Tongue (tissue), 1 donor: ENCODE measurements at regions not wholly inside any gene's neighbourhood (a gene's known extent, or its start where the extent isn't known, plus 50 kb on each side); places are given as distances from the start of the nearest gene placed in this dataset.
A peak's percentile ranks its signal among the peaks of the same experiment; 100 is the strongest.
"Not testable (repeated sequence)": the region's sequence is repeated elsewhere in the genome, so short reads cannot be mapped to it uniquely, and the experiment has no call there.

Experiments
- DNase-seq: peaks from one replicate; pipeline ENCODE4 v3.0.0-alpha.2; 2015

GRCh38 chr4:128688033-128688721 is 121.3 kb upstream of the JADE1 start:
- no peak for DNase-seq

- DNase-seq, result no peak
Measured at GRCh38 chr4:128686810-128687209, 122.7 kb upstream of the JADE1 start.

DNA sequence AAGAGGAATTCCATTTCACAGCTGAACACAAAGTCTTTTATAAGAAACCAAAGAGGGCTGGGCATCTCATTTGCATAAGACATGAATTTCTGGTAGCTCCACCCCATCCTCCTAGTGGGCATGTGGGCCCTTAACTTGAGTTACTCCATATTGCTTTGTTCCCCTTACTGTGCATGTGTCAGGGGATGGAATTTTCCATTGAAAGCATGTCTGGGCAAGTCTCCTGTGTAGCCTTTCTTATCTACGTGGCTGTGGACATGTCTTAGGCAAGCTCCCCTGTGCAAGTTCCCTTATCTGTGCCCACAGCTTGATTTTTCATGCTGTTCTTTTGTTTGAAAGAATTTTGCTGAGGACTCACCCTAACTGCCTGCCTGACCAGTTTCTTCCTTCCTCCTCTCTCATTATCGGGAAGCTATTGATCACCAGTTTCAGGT is 123.5 kb upstream of the JADE1 start:
- no peak for DNase-seq

GRCh38 chr4:128684016-128684415 is 125.5 kb upstream of the JADE1 start:
- no peak for DNase-seq

DNA sequence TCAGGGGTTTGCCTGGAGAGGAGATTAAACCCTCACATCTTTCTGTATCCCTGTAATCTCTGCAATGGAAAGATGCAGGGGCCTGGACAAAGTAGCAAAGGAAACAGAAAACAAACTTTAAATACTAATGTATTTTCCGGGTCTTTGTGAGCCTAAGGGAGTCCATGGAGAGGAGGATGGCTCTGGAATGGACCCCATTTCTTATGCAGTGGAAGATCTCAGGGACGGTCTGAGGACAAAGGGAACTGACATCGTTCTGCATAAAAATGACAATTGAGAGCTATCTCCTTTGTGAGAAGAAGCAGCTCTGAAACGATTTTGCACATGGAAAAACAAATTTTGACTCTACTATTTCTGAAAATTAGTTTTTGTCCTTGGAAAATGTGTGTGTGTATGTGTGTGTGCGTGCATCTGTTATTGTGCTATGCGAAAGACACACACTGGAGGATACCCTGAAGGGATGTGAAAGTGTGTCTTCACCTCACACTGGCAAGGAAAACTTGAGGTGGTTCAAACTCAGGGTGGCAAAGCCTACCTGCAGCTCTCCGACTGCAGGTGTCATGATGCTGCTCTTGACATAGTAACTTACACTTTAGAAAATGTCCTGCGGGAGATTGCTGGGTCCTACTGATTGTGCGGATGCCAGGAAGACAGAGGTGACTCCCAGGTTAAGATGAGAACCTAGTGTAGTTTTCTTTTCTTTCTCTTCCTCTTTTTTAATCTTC is 126.4 kb upstream of the JADE1 start:
- DNase-seq, result no peak

GRCh38 chr4:128676095-128676494 is 133.4 kb upstream of the JADE1 start:
- DNase-seq, result no peak

DNA sequence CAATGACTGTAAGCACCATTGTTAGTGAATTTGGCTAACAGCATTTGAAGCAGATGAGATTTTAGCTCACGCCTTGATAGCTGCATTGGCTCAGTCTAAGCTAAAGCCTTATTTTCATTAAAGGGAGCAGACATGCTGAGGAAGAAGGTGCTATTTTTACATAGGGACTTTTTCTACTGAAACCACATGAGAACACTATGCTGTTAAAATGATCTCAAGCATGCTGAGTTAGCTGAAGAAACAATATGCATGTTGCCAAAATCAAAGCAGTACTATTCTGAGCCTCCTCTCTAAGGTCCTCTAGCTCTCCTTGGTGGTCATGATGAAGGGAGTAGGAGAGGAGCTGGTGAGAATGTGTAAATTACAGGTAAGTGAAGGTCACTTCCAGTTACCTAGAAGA is 134.4 kb upstream of the JADE1 start:
- DNase-seq, result peak; percentile 30

DNA sequence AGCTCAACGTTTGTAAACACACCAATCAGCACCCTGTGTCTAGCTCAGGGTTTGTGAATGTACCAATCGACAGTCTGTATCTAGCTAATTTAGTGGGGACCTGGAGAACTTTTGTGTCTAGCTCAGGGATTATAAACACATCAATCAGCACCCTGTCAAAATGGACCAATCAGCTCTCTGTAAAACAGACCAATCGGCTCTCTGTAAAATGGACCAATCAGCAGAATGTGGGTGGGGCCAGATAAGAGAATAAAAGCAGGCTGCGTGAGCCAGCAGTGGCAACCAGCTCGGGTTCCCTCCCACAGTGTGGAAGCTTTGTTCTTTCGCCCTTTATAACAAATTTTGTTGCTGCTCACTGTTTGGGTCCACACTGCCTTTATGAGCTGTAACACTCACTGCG is 136.3 kb upstream of the JADE1 start:
- not testable (repeated sequence) for DNase-seq

GRCh38 chr4:128672596-128672995 is 136.9 kb upstream of the JADE1 start:
- DNase-seq, result not testable (repeated sequence)

GRCh38 chr4:128670513-128670912 is 139.0 kb upstream of the JADE1 start:
- no peak for DNase-seq

GRCh38 chr4:128668566-128668965 is 140.9 kb upstream of the JADE1 start:
- no peak for DNase-seq

- no peak for DNase-seq
Measured at GRCh38 chr4:128665514-128665913, 144.0 kb upstream of the JADE1 start.

DNA sequence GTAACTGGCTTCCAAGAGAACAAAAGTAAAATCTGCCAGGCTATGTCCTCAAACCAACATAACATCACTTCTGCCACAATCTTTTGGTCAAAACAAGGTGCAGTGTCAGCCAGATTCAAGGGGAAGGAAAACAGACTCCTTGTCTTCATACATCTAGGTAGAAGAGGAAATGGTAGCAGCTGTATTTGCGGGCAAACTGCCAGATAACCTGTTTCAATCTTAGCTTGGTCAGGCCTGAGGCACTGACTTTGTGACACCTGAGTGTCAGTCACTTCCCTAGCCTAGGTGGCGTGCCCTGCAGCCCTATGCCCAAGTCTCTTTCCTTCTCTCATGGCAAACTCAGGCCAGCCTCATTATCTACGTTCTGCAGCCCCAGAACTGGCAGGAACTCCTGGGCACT is 146.2 kb upstream of the JADE1 start:
- DNase-seq, result no peak

DNA sequence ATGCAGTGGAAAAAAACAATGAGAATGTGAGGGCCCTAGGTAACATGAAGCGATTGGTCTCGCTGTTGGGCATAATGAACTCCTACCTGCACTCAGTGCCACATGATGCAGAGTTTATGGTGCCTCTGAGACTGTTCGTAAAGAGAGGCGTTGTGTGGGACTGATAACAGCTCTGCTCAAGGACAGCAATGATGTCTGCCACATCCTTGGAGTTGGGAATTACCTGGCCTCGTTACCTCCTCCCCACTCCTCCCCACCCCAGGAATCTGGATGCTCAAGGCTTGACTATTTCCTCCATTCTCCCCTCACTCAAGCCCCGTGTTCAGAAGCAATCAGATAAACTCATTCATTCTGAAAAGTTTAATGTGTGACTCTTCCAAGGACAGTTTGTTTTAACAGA is 148.0 kb upstream of the JADE1 start:
- DNase-seq, result no peak

DNA sequence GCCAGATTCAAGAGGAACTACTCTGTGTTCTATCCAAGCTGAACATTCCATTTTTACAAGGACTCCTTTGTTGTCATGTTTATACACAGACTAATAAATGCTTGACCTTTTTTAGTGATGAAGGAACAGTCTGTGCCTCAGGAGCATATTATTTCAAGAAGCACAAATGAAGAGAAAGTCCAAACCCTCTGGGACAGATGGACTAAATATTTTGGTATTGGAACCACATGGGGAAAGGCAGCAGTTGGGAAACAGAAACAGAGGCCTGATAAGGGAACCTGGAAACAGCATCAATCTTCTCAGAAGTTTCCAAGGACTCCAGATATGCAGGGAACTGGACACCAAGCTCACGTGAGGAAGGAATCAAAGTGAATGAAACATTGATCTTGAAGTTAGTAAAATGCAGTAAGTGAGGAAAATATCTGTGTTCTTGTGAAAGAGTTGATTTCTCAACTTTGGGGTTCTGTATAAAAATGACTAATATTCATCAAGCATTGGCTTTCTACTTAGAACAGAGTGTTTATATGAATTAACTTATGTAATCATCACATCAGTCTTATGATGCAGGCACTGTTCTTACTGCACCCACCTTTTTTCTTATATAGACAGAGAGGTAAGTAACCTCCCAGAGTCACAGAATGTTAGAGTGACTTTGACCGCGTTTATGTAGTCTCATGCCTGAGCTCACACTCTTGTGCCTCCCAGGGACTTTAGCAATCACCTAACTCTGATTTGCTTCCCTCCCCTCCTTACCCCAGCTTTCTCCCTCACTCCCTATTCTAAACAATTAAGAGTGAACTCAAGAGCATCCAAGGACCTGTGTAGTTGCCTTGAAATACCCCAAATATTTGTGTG is 148.9 kb upstream of the JADE1 start:
- peak; percentile 14 for DNase-seq

DNA sequence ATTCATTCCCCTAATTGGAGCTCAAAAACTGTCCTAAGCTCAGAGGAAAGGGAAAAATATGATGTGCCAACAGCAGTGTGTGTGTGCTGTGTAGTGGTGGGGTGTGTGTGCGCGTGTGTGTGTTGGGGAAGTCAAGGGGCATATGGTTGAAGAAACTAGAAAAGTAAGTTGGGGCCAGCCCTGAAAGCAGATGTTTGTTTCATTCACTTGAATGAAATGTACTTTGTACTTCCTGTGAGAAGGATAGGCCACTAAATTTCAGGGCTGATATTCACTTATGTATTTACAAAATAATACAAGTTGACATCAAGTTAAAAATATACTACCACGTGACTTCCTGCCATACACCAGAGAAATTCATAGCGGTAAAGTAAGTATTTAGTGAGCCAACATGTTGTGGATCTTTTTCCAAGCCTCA is 151.3 kb upstream of the JADE1 start:
- DNase-seq, result peak; percentile 54

DNA sequence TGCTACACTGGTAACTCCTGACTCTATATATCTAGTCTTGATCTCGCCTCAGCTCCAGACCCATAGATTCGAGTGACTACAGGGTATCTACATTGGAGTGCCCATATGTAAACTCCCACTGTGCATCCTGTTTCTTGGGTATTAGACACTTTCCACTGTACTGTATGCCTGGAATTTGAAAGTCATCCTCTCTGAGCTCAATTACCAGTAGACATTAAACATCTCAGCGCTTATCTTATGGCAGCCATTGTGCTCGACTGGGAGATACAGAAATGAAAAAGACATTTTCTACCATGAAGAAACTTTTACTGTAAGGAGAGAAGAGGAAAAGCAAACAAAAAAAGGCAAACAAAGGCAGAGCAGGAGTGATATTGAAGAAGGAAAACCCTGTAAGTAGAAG is 151.9 kb upstream of the JADE1 start:
- DNase-seq, result no peak

GRCh38 chr4:128654465-128654864 is 155.0 kb upstream of the JADE1 start:
- no peak for DNase-seq

- peak; percentile 91 for DNase-seq
Measured at GRCh38 chr4:128653527-128654444, 155.7 kb upstream of the JADE1 start.

GRCh38 chr4:128649575-128650205 is 159.8 kb upstream of the JADE1 start:
- no peak for DNase-seq

DNA sequence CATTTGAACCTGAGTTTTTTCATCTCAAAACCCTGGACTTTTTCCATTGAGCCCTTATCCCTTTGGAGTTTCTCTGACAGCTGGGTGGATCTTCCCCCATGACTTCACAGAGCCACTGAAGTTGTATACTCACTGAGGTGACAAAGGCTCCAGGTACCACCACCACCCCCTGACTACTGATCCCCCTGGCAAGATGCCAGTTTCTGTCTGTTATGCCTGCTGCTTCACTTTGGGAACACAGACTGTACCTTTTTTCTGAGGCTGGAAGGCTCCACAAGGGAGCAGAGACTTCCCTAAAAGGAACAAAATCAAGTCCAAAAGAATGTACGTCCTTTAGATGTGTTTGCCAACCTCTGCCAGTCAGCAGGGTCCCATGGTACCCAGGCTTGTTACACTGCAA is 160.3 kb upstream of the JADE1 start:
- DNase-seq, result no peak
